HepG2 (cell line): ENCODE measurements at regions not wholly inside any gene's neighbourhood (a gene's known extent, or its start where the extent isn't known, plus 50 kb on each side); places are given as distances from the start of the nearest gene placed in this dataset.

Experiments
- ATAC-seq: fragments of 200-7000 bp; cut with Tn5 transposase; 3 replicates; pipeline ENCODE4 v1.9.1; 2020; ENCODE audit warnings: mild to moderate bottlenecking, moderate library complexity
- BruUV-seq: library from RNA; stranded (reverse); fragments of 400-500 nt; replicated peaks from 2 replicates; lab custom pipeline; 2021; lab: Mats Ljungman, UMichigan
- CTCF ChIA-PET: fragments of 300-600 bp; formaldehyde crosslinking; extraction: SDS; loops from one replicate; lab custom pipeline; 2021; ENCODE audit warnings: low total read pairs, inconsistent platforms, low intra/inter-chr PET ratio; lab: Yijun Ruan, JAX
- POLR2A ChIA-PET: fragments of 350-600 bp; sonication (Branson Sonifier 250); formaldehyde crosslinking; loops from one replicate; lab custom pipeline; 2020; ENCODE audit warnings: antibody characterized with exemption, inconsistent platforms; lab: Yijun Ruan, JAX
- DNase-seq: peaks from one replicate; pipeline ENCODE4 v3.0.0-alpha.2; 2015; ENCODE audit warnings: low spot score
- FAIRE-seq: peaks from 3 replicates; lab custom pipeline; 2011; peaks lifted over from hg19 to GRCh38; lab: Jason Lieb, UNC
- H2AFZ ChIP-seq: one replicate; pipeline ENCODE4 v1.6.1; 2011; ENCODE audit warnings: low read length, inconsistent platforms
- H3K27ac ChIP-seq: fragments of 300-600 bp; 3 replicates; pipeline ENCODE4 v1.8.0; 2011; ENCODE audit warnings: mixed run types, mild to moderate bottlenecking, mixed read lengths, low read length, inconsistent platforms; ENCODE audit not compliant: insufficient read depth; ENCODE audit errors: extremely low read length
- H3K27me3 ChIP-seq, 2 experiments: fragments of 200-600 bp in 1 of 2; 2 replicates in 1 of 2; 3 replicates in 1 of 2; pipeline versions ENCODE4 v1.6.0 to v1.8.0; 2011; ENCODE audit warnings: low read length in 2 of 2, mild to moderate bottlenecking in 2 of 2, moderate library complexity in 2 of 2, inconsistent platforms in 1 of 2; ENCODE audit not compliant: insufficient read depth in 2 of 2, control insufficient read depth in 1 of 2
- H3K36me3 ChIP-seq, 2 experiments: fragments of 200-600 bp in 1 of 2; replicated peaks in 1 of 2; 2 replicates in 1 of 2; 3 replicates in 1 of 2; pipeline versions ENCODE4 v1.5.1 to v1.8.0; 2011; ENCODE audit warnings: low read length in 2 of 2, inconsistent platforms in 1 of 2; ENCODE audit not compliant: insufficient read depth in 2 of 2, control insufficient read depth in 1 of 2
- H3K4me1 ChIP-seq: 2 replicates; pipeline ENCODE4 v1.5.1; 2012; ENCODE audit warnings: low read length, inconsistent platforms; ENCODE audit not compliant: insufficient read depth
- H3K4me2 ChIP-seq: 2 replicates; pipeline ENCODE4 v1.6.0; 2011; ENCODE audit warnings: low read depth, low read length, inconsistent platforms
- H3K4me3 ChIP-seq, 3 experiments: fragments of 200-600 bp in 1 of 3; sonication (generic), shearing (Covaris generic) in 1 of 3; replicated peaks in 1 of 3; 2 replicates each; pipeline ENCODE4 v1.5.1; 2011 to 2016; ENCODE audit warnings: low read length in 3 of 3, inconsistent platforms in 2 of 3, low read depth in 2 of 3, mild to moderate bottlenecking in 2 of 3, control low read depth in 1 of 3, mixed read lengths in 1 of 3; ENCODE audit not compliant: insufficient read depth in 1 of 3
- H3K79me2 ChIP-seq: one replicate; pipeline ENCODE4 v1.6.1; 2011; ENCODE audit warnings: low read length, inconsistent platforms; ENCODE audit not compliant: insufficient read depth
- H3K9ac ChIP-seq: 2 replicates; pipeline ENCODE4 v1.6.0; 2011; ENCODE audit warnings: mild to moderate bottlenecking, low read depth, low read length, inconsistent platforms; ENCODE audit not compliant: insufficient read depth
- H3K9me3 ChIP-seq: 2 replicates; pipeline ENCODE4 v1.5.1; 2012; ENCODE audit warnings: mild to moderate bottlenecking, low read length
- H4K20me1 ChIP-seq: 2 replicates; pipeline ENCODE4 v1.6.0; 2011; ENCODE audit warnings: inconsistent platforms, mild to moderate bottlenecking, low read length, moderate library complexity; ENCODE audit not compliant: insufficient read depth
- AHR ChIP-seq: IDR thresholded peaks from 2 replicates; pipeline ENCODE4 v1.6.1; 2018; ENCODE audit warnings: missing genetic modification reagents, missing compliant biosample characterization
- CHCHD3 ChIP-seq: sonication (generic); formaldehyde crosslinking; IDR thresholded peaks from 2 replicates; pipeline ENCODE4 v1.8.0; 2022; ENCODE audit warnings: mild to moderate bottlenecking, missing genetic modification reagents, moderate library complexity
- FOSL1 ChIP-seq: sonication (generic); formaldehyde crosslinking; IDR thresholded peaks from 2 replicates; pipeline ENCODE4 v1.9.0; 2021; ENCODE audit warnings: missing genetic modification reagents, borderline replicate concordance
- MEIS2 ChIP-seq: sonication (generic); formaldehyde crosslinking; IDR thresholded peaks from 2 replicates; pipeline ENCODE4 v1.9.0; 2021; ENCODE audit warnings: mild to moderate bottlenecking, missing genetic modification reagents
- RBAK ChIP-seq: sonication (generic); formaldehyde crosslinking; IDR thresholded peaks from 2 replicates; pipeline ENCODE4 v1.5.1; 2020; ENCODE audit warnings: mild to moderate bottlenecking, missing genetic modification reagents
- SMAD9 ChIP-seq: sonication (generic); formaldehyde crosslinking; IDR thresholded peaks from 2 replicates; pipeline ENCODE4 v1.5.1; 2020; ENCODE audit warnings: mild to moderate bottlenecking, missing genetic modification reagents
- SSRP1 ChIP-seq: IDR thresholded peaks from 2 replicates; pipeline ENCODE4 v1.6.1; 2016; ENCODE audit warnings: control low read depth
- TEAD2 ChIP-seq: sonication (generic); formaldehyde crosslinking; IDR thresholded peaks from 2 replicates; pipeline ENCODE4 v1.9.0; 2021; ENCODE audit warnings: missing genetic modification reagents
- ZNF101 ChIP-seq: sonication (generic); formaldehyde crosslinking; IDR thresholded peaks from 2 replicates; pipeline ENCODE4 v1.4.0; 2020; ENCODE audit warnings: mild to moderate bottlenecking, low read depth, missing genetic modification reagents, borderline replicate concordance
- ZNF136 ChIP-seq: sonication (generic); formaldehyde crosslinking; IDR thresholded peaks from 2 replicates; pipeline ENCODE4 v1.8.1; 2022; ENCODE audit warnings: low read depth, mild to moderate bottlenecking, moderate library complexity, missing genetic modification reagents
- ZNF253 ChIP-seq: sonication (generic); formaldehyde crosslinking; IDR thresholded peaks from 2 replicates; pipeline ENCODE4 v1.8.0; 2022; ENCODE audit warnings: mild to moderate bottlenecking, missing genetic modification reagents, borderline replicate concordance
- ZNF263 ChIP-seq: sonication (generic); formaldehyde crosslinking; IDR thresholded peaks from 2 replicates; pipeline ENCODE4 v1.4.0; 2020; ENCODE audit warnings: missing genetic modification reagents
- ZNF333 ChIP-seq: sonication (generic); formaldehyde crosslinking; IDR thresholded peaks from 2 replicates; pipeline ENCODE4 v1.4.0; 2020; ENCODE audit warnings: mild to moderate bottlenecking, missing genetic modification reagents, borderline replicate concordance
- ZNF432 ChIP-seq: sonication (generic); formaldehyde crosslinking; IDR thresholded peaks from 2 replicates; pipeline ENCODE4 v1.5.0; 2020; ENCODE audit warnings: missing genetic modification reagents, mild to moderate bottlenecking, borderline replicate concordance
- ZNF530 ChIP-seq: sonication (generic); formaldehyde crosslinking; IDR thresholded peaks from 2 replicates; pipeline ENCODE4 v1.5.0; 2020; ENCODE audit warnings: low read depth, mild to moderate bottlenecking, missing genetic modification reagents
- WGBS: methylation state at CpG from one replicate; pipeline ENCODE4 v1.1.6; 2017; ENCODE audit warnings: low lambda C conversion rate; 5-methylcytosine and 5-hydroxymethylcytosine counted together
- in situ Hi-C: cut with HindIII; loops from 2 replicates; pipeline ENCODE4 v1.10.0; 2017; ENCODE audit warnings: low pct_unique_long_range_greater_than_20kb; ENCODE audit not compliant: extremely low pct_ligation_motif_present
- intact Hi-C: fragments of 100-400 bp; cut with micrococcal nuclease; formaldehyde crosslinking; loops from one replicate; pipeline ENCODE4 v1.10.0; 2022; ENCODE audit not compliant: unreplicated experiment
- TF ChIP-seq, protein P1 (sequence below): IDR thresholded peaks from 2 replicates; pipeline ENCODE4 v1.6.1; 2016; ENCODE audit warnings: missing compliant biosample characterization, missing genetic modification reagents, borderline replicate concordance
- TF ChIP-seq, protein P2 (sequence below): sonication (generic); formaldehyde crosslinking; IDR thresholded peaks from 2 replicates; pipeline ENCODE4 v1.8.1; 2023; ENCODE audit warnings: missing genetic modification reagents, mild to moderate bottlenecking, borderline replicate concordance
- TF ChIP-seq, protein P3 (sequence below): sonication (generic); formaldehyde crosslinking; conservative IDR thresholded peaks from 2 replicates; pipeline ENCODE4 v1.8.1; 2023; ENCODE audit warnings: missing genetic modification reagents

DNA sequence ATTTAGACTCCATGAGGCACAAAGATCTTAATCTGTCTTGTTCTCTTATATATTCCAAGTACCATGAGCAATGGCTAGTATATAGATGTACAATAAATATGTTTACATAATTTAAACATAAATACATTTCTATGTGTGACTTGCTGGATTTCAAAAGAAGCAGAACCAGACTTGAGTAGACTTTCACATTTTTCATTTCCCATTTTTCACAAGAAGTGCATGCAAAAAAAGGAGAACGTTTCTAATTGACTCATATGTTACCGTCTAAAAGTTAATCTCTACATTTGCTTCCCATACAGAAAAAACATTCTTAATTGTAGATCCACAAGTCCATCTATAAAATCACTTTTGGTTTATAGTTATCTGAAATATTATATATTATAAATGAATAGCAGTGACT lies 256.5 kb upstream of the USP15 start:
- Histone ChIP-seq H3K9ac (no peak overlapping the region), H3K9me3 (no peaks in the 10 kb centered on the region)
- in situ Hi-C loops, result no loop called here
- TF ChIP-seq SSRP1 (CRISPR knock-in tag) (no peak), TEAD2 (no peak), MEIS2 (CRISPR knock-in tag) (no peak)
- TF ChIP-seq, all 625 proteins: peak for 0
- Histone ChIP-seq H4K20me1 (no peaks in the 10 kb centered on the region), H3K79me2 (no peaks in the 10 kb centered on the region), H3K27me3 (no peaks in the 10 kb centered on the region), H3K4me3 (no peak overlapping the region), H3K27ac (no peak overlapping the region), H3K36me3 (no peaks in the 10 kb centered on the region), H3K4me1 (no peaks in the 10 kb centered on the region), H3K4me2 (no peak overlapping the region), H2AFZ (no peak overlapping the region)
- FAIRE-seq, result no peak
- DNase-seq, result no peak
- intact Hi-C loops, result no loop called here
- POLR2A ChIA-PET, result no interaction called here
- CTCF ChIA-PET, result no interaction called here
- no TSS peak for BruUV-seq
- ATAC-seq, result no peak
- WGBS, result 49% methylated on average over 2 of the region's 2 CpGs

DNA sequence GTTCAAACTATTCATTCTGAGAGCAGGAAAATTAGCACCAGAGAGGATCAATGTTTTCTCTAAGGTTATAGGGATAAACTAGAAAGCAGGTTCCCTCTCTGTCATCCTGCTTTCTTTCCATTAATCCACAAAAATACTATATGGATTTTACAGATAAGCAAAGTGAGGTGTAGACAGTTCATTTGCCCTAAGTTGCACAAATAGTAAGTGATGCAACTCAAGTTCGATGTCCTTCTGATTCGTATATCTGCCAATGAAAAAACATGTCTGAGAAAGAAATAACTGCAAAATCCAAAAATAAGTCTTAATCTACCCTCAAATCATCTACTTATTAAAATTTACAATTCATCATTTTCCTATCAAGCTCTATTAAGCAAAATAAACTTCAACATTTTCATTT lies 254.6 kb upstream of the USP15 start:
- ATAC-seq (no peak), FAIRE-seq (no peak), DNase-seq (no peak)
- Histone ChIP-seq H3K4me1 (no peaks in the 10 kb centered on the region), H3K9me3 (no peaks in the 10 kb centered on the region), H3K36me3 (no peaks in the 10 kb centered on the region), H3K9ac (no peak overlapping the region), H3K4me2 (no peak overlapping the region), H3K4me3 (no peak overlapping the region), H3K27me3 (no peaks in the 10 kb centered on the region), H4K20me1 (no peaks in the 10 kb centered on the region), H2AFZ (no peak overlapping the region), H3K27ac (no peak overlapping the region), H3K79me2 (no peaks in the 10 kb centered on the region)
- WGBS, result 5% methylated on average over 2 of the region's 2 CpGs
- no TSS peak for BruUV-seq
- CTCF ChIA-PET, result interaction anchor here (1.2 kb wide), 1 partner anchor 1070 kb away, joined by 3 read pairs; no protein-coding TSS in a partner anchor
- POLR2A ChIA-PET, result no interaction called here
- intact Hi-C loops, result loop anchor here (5.0 kb wide), 2 partner anchors 187 to 1318 kb away; a partner anchor contains a TSS
- in situ Hi-C loops, result no loop called here
- TF ChIP-seq AHR (CRISPR knock-in tag) (no peak), ZNF263 (CRISPR knock-in tag) (no peak), ZNF101 (CRISPR knock-in tag) (no peak), FOSL1 (no peak), ZNF432 (CRISPR knock-in tag) (no peak), ZNF333 (CRISPR knock-in tag) (no peak), CHCHD3 (CRISPR knock-in tag) (no peak), ZNF253 (no peak), ZNF530 (CRISPR knock-in tag) (no peak), SMAD9 (no peak), RBAK (CRISPR knock-in tag) (no peak), ZNF136 (CRISPR knock-in tag) (no peak)
- TF ChIP-seq, protein P1, sequence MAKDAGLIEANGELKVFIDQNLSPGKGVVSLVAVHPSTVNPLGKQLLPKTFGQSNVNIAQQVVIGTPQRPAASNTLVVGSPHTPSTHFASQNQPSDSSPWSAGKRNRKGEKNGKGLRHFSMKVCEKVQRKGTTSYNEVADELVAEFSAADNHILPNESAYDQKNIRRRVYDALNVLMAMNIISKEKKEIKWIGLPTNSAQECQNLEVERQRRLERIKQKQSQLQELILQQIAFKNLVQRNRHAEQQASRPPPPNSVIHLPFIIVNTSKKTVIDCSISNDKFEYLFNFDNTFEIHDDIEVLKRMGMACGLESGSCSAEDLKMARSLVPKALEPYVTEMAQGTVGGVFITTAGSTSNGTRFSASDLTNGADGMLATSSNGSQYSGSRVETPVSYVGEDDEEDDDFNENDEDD, result no peak
- TF ChIP-seq, protein P2, sequence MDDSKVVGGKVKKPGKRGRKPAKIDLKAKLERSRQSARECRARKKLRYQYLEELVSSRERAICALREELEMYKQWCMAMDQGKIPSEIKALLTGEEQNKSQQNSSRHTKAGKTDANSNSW (CRISPR knock-in tag), result no peak
- TF ChIP-seq, protein P3, sequence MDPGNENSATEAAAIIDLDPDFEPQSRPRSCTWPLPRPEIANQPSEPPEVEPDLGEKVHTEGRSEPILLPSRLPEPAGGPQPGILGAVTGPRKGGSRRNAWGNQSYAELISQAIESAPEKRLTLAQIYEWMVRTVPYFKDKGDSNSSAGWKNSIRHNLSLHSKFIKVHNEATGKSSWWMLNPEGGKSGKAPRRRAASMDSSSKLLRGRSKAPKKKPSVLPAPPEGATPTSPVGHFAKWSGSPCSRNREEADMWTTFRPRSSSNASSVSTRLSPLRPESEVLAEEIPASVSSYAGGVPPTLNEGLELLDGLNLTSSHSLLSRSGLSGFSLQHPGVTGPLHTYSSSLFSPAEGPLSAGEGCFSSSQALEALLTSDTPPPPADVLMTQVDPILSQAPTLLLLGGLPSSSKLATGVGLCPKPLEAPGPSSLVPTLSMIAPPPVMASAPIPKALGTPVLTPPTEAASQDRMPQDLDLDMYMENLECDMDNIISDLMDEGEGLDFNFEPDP (CRISPR knock-in tag), result no peak
